Heart left ventricle (tissue), 16 donors: ENCODE measurements at regions not wholly inside any gene's neighbourhood (a gene's known extent, or its start where the extent isn't known, plus 50 kb on each side); places are given as distances from the start of the nearest gene placed in this dataset.

Experiments
- ATAC-seq, 4 donors: fragments of 200-7000 bp; cut with Tn5 transposase; one replicate each; pipeline ENCODE4 v1.9.1; 2020 to 2022; ENCODE audit warnings: moderate library complexity in 4 of 4, mild to moderate bottlenecking in 3 of 4, moderate number of reproducible peaks in 1 of 4
- DNase-seq, 5 donors: peaks; one replicate each; pipeline ENCODE4 v3.0.0-alpha.2; 2020
- H3K27ac ChIP-seq, 12 donors: fragments of 200-600 bp; sonication (generic) in 4 of 12; one replicate each; pipeline versions ENCODE4 v1.5.0 to v1.8.0; 2016 to 2022; ENCODE audit warnings: mild to moderate bottlenecking in 2 of 12
- H3K27me3 ChIP-seq, 9 donors: fragments of 200-600 bp; sonication (generic) in 2 of 9; one replicate each; pipeline versions ENCODE4 v1.5.1 to v1.8.0; 2016 to 2022; ENCODE audit warnings: mild to moderate bottlenecking in 3 of 9
- H3K36me3 ChIP-seq, 9 donors: fragments of 200-600 bp; sonication (generic) in 2 of 9; one replicate each; pipeline versions ENCODE4 v1.5.0 to v1.8.0; 2018 to 2022; ENCODE audit warnings: mild to moderate bottlenecking in 2 of 9
- H3K4me1 ChIP-seq, 12 donors: fragments of 200-600 bp; sonication (generic) in 4 of 12; one replicate each; pipeline versions ENCODE4 v1.5.0 to v1.8.0; 2016 to 2022; ENCODE audit warnings: mild to moderate bottlenecking in 3 of 12
- H3K4me3 ChIP-seq, 12 donors: fragments of 200-600 bp; sonication (generic) in 4 of 12; one replicate each; pipeline versions ENCODE4 v1.5.0 to v1.8.0; 2017 to 2022; ENCODE audit warnings: mild to moderate bottlenecking in 9 of 12, moderate library complexity in 4 of 12
- H3K9me3 ChIP-seq, 12 donors: fragments of 200-600 bp; sonication (generic) in 4 of 12; one replicate each; pipeline versions ENCODE4 v1.5.0 to v1.8.0; 2016 to 2022; ENCODE audit warnings: mild to moderate bottlenecking in 1 of 12
- POLR2A ChIP-seq, 2 donors: fragments of 450-650 bp; IDR thresholded peaks; one replicate each; pipeline ENCODE4 v1.6.1; 2017; ENCODE audit warnings: antibody characterized with exemption in 2 of 2, mild to moderate bottlenecking in 2 of 2, moderate library complexity in 2 of 2
- WGBS, 4 donors: extraction: QIAGEN DNeasy Blood & Tissue Kit in 2 of 4; methylation state at CpG; one replicate each; pipeline versions ENCODE4 v1.1.5 to v1.1.7; 2013 to 2018; 5-methylcytosine and 5-hydroxymethylcytosine counted together
- intact Hi-C, 10 donors: fragments of 100-400 bp; cut with DNase I; formaldehyde crosslinking; loops; one replicate each; pipeline versions ENCODE4 v1.11.1 to v1.14.2; 2022
- TF ChIP-seq, protein P1 (sequence below), 12 donors: fragments of 200-600 bp; sonication (generic) in 4 of 12; IDR thresholded peaks; one replicate each; pipeline versions ENCODE4 v1.5.0 to v1.8.0; 2018 to 2022; ENCODE audit warnings: antibody characterized with exemption in 12 of 12, mild to moderate bottlenecking in 5 of 12
- donor health status: ischemic (EF 13 %, LVEDD 7.1; RV severe dilation, severe dysfunction).
- donor health status: healthy with polysubstance abuse.
- donor health status: DM: no; HTN: yes; CAD: no.
- donor health status: DM: no; HTN: no; CAD: no.
- donor health status: ischemic (EF 25% LVEDD 6.9; RV normal size, moderate dysfunction).
- donor health status: ischemic (EF 25% LVEDD 5.7; RV mildly dilated, moderate dysfunction).
- donor health status: healthy.
- donor health status: DM: yes; HTN: yes; CAD: no.
- donor health status: ischemic (EF 35%, LVEDD 5.7; RV mildly dilated, moderate dysfunction).
- donor health status: nonischemic (EF 11% LVEDD 7.7; RV severe dilation, severe dysfunction).
- donor health status: DM: yes; HTN: yes; CAD: no.
- donor health status: PGD.
- donor health status: ischemic (EF 29% LVEDD 5.4; RV normal size, mild dysfunction).
- donor health status: nonischemic (EF 23%, LVEDD 6.1; RV moderate dilation, normal function).

DNA sequence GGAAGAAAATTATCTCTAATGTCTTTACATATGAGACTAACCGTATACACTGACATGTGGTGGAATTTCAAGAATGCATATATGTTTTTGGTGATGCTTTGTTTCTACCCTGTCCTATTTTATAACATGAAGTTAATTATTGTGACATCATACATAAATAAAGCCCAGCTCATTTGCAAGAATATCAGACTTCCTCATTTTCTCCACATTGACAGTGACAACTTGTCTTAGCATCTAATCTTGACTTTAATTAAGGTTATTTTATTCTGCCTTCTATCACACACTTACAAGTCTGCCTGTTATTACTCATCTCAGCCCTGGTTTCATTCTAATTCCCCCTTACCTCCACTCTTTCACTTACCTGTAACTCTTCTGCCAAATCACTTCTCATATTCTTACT, 140.6 kb upstream of the STARD13 start:
- DNase-seq (no peak), ATAC-seq (no peak)
- Histone ChIP-seq H3K9me3 (peaks cover 0 to 10% (median 0%) of the 10 kb centered on the region in 12 donors), H3K4me1 (no peaks in the 10 kb centered on the region), H3K36me3 (no peaks in the 10 kb centered on the region), H3K27ac (no peak overlapping the region), H3K4me3 (no peak overlapping the region), H3K27me3 (no peaks in the 10 kb centered on the region)
- WGBS, 4 donors = 88 to 95% (median 94%) methylated on average over 1 of the region's 1 CpG
- intact Hi-C loops = no loop called here
- TF ChIP-seq, protein P1, sequence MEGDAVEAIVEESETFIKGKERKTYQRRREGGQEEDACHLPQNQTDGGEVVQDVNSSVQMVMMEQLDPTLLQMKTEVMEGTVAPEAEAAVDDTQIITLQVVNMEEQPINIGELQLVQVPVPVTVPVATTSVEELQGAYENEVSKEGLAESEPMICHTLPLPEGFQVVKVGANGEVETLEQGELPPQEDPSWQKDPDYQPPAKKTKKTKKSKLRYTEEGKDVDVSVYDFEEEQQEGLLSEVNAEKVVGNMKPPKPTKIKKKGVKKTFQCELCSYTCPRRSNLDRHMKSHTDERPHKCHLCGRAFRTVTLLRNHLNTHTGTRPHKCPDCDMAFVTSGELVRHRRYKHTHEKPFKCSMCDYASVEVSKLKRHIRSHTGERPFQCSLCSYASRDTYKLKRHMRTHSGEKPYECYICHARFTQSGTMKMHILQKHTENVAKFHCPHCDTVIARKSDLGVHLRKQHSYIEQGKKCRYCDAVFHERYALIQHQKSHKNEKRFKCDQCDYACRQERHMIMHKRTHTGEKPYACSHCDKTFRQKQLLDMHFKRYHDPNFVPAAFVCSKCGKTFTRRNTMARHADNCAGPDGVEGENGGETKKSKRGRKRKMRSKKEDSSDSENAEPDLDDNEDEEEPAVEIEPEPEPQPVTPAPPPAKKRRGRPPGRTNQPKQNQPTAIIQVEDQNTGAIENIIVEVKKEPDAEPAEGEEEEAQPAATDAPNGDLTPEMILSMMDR (IDR thresholded peaks at IDR 0.05) = no peak
- no peak for TF ChIP-seq POLR2A (IDR thresholded peaks at IDR 0.05)

DNA sequence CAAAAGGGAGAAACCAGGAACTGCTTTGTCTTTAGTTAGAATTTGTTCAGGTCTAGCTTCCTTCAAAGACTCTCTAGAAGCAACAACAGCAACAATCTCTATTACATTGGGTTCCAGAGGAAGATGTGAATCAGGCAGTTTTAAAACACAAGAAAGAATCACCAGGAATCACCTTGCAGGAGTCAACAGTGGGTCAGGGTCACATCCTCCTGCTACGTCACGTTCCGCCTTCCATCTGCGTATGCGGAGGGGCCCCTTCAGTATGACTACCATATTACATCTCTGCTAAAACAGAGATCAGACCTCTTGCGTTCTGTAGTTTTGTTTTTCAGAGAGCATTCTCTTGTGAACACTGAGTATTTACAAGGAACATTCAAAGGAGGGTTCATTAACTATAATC, 147.8 kb upstream of the STARD13 start:
- H3K9me3 ChIP-seq = peaks cover 0 to 8% (median 0%) of the 10 kb centered on the region in 12 donors
- H3K27ac ChIP-seq = no peak overlapping the region
- DNase-seq (no peak), ATAC-seq (no peak)
- WGBS, 4 donors = 84 to 96% (median 93%) methylated on average over 6 of the region's 6 CpGs
- intact Hi-C loops = loop anchor here in 1 of 10 donors (10.0 kb wide), 1 partner anchor 69 kb away; no protein-coding TSS in a partner anchor
- no peaks in the 10 kb centered on the region for H3K27me3 ChIP-seq
- TF ChIP-seq POLR2A (IDR thresholded peaks at IDR 0.05) = no peak
- TF ChIP-seq, protein P1 (IDR thresholded peaks at IDR 0.05) = no peak
- no peaks in the 10 kb centered on the region for H3K36me3 ChIP-seq
- no peaks in the 10 kb centered on the region for H3K4me1 ChIP-seq
- no peak overlapping the region for H3K4me3 ChIP-seq

DNA sequence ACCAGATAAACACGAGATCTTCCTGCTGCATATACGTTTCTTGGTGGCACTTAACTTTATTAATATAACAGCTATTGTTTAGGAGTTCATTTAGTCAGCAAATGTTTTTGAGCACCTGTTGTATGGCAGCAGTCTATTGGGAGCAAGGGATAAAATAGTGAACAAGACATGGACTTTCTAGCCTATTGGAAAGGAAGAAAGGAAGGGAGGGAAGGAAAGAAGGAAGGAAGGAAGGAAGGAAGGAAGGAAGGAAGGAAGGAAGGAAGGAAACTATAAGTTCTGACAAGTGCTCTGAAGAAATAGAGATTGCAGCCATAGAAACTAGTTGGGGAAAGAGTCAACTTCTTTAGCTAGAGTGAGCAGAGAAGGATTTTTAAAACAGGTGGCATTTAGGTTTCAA, 149.1 kb upstream of the STARD13 start:
- TF ChIP-seq, protein P1 (IDR thresholded peaks at IDR 0.05) = no peak
- no peak for TF ChIP-seq POLR2A (IDR thresholded peaks at IDR 0.05)
- no peak for DNase-seq
- H3K4me1 ChIP-seq = no peaks in the 10 kb centered on the region
- no peak for ATAC-seq
- 52 to 91% (median 84%) methylated on average over 2 of the region's 2 CpGs for WGBS, 4 donors
- intact Hi-C loops = loop anchor here in 1 of 10 donors (10.0 kb wide), 1 partner anchor 70 kb away; no protein-coding TSS in a partner anchor
- H3K9me3 ChIP-seq = no peaks in the 10 kb centered on the region
- no peak overlapping the region for H3K4me3 ChIP-seq
- no peak overlapping the region for H3K27ac ChIP-seq
- no peaks in the 10 kb centered on the region for H3K36me3 ChIP-seq
- H3K27me3 ChIP-seq = no peaks in the 10 kb centered on the region

DNA sequence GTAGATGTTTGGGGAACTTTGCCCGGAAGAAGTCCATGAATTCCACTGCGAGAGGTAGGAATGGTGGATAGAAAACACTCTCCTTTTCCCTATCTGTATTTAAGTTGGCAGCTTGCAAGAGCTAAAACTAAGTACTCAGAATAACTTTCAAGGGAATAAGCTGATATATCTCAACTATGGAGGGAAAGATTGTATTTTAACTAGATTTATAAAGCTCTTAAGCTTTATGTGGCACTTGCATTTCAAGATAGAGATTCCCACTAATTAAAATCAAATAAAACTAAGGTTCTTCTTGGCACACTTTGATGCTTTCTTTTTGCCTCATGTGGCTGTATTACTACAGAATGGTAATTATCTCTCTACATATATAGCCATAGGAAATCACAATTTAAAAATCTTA, 149.7 kb upstream of the STARD13 start:
- Histone ChIP-seq H3K27ac (no peak overlapping the region), H3K36me3 (no peaks in the 10 kb centered on the region), H3K4me3 (no peak overlapping the region), H3K4me1 (no peaks in the 10 kb centered on the region), H3K27me3 (no peaks in the 10 kb centered on the region), H3K9me3 (no peaks in the 10 kb centered on the region)
- no peak for DNase-seq
- intact Hi-C loops = loop anchor here in 1 of 10 donors (10.0 kb wide), 1 partner anchor 70 kb away; no protein-coding TSS in a partner anchor
- TF ChIP-seq, protein P1 (IDR thresholded peaks at IDR 0.05) = no peak
- TF ChIP-seq POLR2A (IDR thresholded peaks at IDR 0.05) = no peak
- ATAC-seq = no peak
- WGBS, 4 donors = 74 to 97% (median 91%) methylated on average over 2 of the region's 2 CpGs
